Ishikawa (cell line): ENCODE measurements at regions not wholly inside any gene's neighbourhood (a gene's known extent, or its start where the extent isn't known, plus 50 kb on each side); places are given as distances from the start of the nearest gene placed in this dataset.

Experiments used
- CEBPB ChIP-seq: IDR thresholded peaks from 2 replicates; pipeline ENCODE4 v1.6.1; 2012
- CREB1 ChIP-seq: IDR thresholded peaks from 2 replicates; pipeline ENCODE4 v1.6.1; 2012; ENCODE audit warnings: low read depth
- EGR1 ChIP-seq: IDR thresholded peaks from 2 replicates; pipeline ENCODE4 v1.6.1; 2012
- EP300 ChIP-seq: IDR thresholded peaks from 2 replicates; pipeline ENCODE4 v1.6.1; 2012; ENCODE audit warnings: borderline replicate concordance
- FOXM1 ChIP-seq: IDR thresholded peaks from 2 replicates; pipeline ENCODE4 v1.6.1; 2012; ENCODE audit warnings: low read depth, borderline replicate concordance
- NFIC ChIP-seq: IDR thresholded peaks from 2 replicates; pipeline ENCODE4 v1.6.1; 2012
- RAD21 ChIP-seq: IDR thresholded peaks from 2 replicates; pipeline ENCODE4 v1.6.1; 2012; ENCODE audit warnings: low read depth
- TAF1 ChIP-seq: IDR thresholded peaks from 2 replicates; pipeline ENCODE4 v1.6.1; 2012; ENCODE audit warnings: low read depth, mild to moderate bottlenecking
- TCF12 ChIP-seq: IDR thresholded peaks from 2 replicates; pipeline ENCODE4 v1.6.1; 2012; ENCODE audit warnings: low read depth
- TEAD4 ChIP-seq: IDR thresholded peaks from 2 replicates; pipeline ENCODE4 v1.6.1; 2012
- YY1 ChIP-seq: IDR thresholded peaks from 2 replicates; pipeline ENCODE4 v1.6.1; 2012; ENCODE audit warnings: low read depth
- ZBTB7A ChIP-seq: IDR thresholded peaks from 2 replicates; pipeline ENCODE4 v1.6.1; 2012; ENCODE audit warnings: low read depth
- TF ChIP-seq, protein P1 (sequence below): IDR thresholded peaks from 2 replicates; pipeline ENCODE4 v1.6.1; 2012
- TF ChIP-seq, protein P2 (sequence below): IDR thresholded peaks from 2 replicates; pipeline ENCODE4 v1.6.1; 2012
- TF ChIP-seq, protein P3 (sequence below): IDR thresholded peaks from 2 replicates; pipeline ENCODE4 v1.6.1; 2012; ENCODE audit warnings: low read depth, mild to moderate bottlenecking

DNA sequence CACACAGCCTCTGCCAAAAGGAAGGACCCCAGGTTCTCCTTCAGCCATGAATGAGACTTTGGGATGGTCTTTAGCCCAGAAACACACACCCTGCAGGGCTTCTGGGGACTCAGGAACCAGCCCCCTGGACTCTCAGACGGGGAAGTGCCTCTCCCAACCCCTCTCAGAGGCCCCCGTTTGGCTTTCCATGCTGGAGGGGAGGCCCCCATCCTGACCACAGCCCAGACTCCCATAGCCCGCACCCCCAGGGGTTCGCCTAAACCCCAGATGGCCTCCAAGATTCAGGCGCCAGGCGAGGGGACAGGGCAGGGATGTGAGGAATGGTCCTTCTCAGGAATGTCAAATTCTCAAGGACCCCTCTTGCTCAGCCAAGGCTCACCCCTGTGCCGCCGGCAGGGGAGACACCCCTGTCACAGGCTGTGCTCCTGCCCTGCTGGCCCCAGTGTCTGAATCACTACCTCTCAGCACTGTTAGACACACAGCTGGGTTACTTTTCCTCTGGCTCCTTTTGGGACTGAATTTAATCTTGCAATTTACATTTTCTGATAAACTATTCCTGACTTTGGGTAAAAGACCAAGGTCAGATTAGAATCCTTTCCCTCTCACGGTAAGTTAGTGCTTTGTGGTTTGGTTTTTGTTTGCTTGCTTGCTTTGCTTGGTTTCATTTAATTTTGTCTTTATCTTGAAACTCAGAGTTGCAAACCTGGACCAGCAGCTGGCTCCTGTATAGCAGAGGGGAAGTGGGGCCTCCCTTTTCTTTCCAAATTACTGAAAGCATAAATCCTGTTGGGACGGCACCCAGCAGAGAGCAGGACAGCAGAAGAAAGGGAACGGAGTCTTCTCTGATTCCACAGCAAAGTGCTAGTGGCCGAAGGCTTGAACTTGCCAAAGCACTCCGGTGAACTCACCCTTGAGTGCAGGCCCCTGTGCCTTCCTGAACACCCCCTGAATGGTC, 198.9 kb upstream of the RAB6C start:
- no peak for TF ChIP-seq EGR1
- TF ChIP-seq, protein P1, sequence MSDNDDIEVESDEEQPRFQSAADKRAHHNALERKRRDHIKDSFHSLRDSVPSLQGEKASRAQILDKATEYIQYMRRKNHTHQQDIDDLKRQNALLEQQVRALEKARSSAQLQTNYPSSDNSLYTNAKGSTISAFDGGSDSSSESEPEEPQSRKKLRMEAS = no peak

DNA sequence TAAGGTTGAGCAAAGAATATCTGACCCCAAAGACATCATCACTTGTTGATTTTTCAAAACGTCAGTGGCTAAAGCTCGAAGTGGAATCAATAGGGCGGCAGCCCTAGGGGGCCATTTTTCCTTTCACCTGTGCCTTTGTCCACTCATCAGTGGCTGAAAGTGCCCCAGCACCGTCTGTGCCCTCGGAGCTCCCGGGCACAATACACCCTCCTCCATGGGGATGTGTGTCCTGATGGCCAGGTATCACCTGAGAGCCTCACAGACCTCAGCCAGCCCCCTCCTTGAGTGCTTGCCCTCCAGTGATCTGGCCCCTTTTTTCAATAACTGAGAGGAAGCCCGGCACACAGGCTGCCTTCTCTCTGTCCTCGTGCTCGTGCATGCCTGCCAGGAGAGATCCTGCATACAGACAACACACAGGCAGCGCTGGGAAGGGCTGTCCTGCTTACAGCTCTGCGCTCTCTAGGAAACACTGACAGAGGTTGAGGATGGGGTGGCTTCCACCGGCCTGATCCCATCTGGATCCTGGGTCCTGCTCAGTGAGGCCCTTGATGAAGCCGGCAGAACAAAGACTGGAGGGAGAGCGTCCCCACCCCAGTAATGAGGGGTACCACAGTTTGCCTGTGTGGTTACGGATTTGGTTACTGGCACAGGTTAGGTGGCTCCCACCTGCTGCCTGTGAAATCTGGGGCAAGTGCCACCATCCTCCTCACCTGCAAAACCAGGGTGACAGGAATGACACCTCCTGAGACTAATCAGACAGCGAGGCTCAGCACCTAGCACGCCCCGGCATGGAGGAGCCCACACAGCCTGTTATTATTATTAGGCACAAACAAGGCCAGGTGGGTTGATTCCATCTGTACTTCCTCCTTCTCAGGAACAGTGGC, 197.5 kb upstream of the RAB6C start:
- TF ChIP-seq, protein P2, sequence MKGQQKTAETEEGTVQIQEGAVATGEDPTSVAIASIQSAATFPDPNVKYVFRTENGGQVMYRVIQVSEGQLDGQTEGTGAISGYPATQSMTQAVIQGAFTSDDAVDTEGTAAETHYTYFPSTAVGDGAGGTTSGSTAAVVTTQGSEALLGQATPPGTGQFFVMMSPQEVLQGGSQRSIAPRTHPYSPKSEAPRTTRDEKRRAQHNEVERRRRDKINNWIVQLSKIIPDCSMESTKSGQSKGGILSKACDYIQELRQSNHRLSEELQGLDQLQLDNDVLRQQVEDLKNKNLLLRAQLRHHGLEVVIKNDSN = no peak
- TF ChIP-seq EP300 = no peak
- no peak for TF ChIP-seq ZBTB7A
- TF ChIP-seq TEAD4 = no peak
- no peak for TF ChIP-seq FOXM1
- no peak for TF ChIP-seq YY1
- TF ChIP-seq CEBPB = no peak
- TF ChIP-seq, protein P3, sequence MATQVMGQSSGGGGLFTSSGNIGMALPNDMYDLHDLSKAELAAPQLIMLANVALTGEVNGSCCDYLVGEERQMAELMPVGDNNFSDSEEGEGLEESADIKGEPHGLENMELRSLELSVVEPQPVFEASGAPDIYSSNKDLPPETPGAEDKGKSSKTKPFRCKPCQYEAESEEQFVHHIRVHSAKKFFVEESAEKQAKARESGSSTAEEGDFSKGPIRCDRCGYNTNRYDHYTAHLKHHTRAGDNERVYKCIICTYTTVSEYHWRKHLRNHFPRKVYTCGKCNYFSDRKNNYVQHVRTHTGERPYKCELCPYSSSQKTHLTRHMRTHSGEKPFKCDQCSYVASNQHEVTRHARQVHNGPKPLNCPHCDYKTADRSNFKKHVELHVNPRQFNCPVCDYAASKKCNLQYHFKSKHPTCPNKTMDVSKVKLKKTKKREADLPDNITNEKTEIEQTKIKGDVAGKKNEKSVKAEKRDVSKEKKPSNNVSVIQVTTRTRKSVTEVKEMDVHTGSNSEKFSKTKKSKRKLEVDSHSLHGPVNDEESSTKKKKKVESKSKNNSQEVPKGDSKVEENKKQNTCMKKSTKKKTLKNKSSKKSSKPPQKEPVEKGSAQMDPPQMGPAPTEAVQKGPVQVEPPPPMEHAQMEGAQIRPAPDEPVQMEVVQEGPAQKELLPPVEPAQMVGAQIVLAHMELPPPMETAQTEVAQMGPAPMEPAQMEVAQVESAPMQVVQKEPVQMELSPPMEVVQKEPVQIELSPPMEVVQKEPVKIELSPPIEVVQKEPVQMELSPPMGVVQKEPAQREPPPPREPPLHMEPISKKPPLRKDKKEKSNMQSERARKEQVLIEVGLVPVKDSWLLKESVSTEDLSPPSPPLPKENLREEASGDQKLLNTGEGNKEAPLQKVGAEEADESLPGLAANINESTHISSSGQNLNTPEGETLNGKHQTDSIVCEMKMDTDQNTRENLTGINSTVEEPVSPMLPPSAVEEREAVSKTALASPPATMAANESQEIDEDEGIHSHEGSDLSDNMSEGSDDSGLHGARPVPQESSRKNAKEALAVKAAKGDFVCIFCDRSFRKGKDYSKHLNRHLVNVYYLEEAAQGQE = no peak
- TF ChIP-seq, protein P1 = no peak
- TF ChIP-seq TCF12 = no peak
- no peak for TF ChIP-seq RAD21
- no peak for TF ChIP-seq CREB1
- no peak for TF ChIP-seq NFIC
- no peak for TF ChIP-seq EGR1
- TF ChIP-seq TAF1 = no peak

DNA sequence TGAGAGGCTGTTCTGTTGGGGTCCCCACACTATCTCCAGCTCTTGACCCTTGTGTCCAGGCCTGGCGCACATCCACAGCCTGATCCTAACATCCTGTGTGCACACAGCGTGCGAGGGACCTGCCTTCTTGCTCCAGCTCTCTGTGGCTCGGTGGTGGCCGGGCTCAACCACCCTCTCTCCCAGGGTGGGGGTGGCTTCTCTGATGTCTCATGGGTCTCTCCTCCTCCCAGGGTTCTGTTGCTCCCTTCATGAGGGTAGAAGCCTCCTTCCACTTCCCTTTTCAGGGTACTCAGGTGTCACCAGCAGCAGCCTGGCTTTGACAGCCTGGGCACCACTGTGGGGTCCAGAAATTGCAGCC, 196.9 kb upstream of the RAB6C start:
- TF ChIP-seq RAD21 (no peak), NFIC (no peak), CREB1 (no peak), FOXM1 (no peak), TEAD4 (no peak), EP300 (no peak), YY1 (no peak), EGR1 (no peak), TCF12 (no peak), CEBPB (no peak), TAF1 (no peak)
- TF ChIP-seq, protein P2 = no peak
- TF ChIP-seq, protein P3 = no peak
- TF ChIP-seq, protein P1 = no peak

DNA sequence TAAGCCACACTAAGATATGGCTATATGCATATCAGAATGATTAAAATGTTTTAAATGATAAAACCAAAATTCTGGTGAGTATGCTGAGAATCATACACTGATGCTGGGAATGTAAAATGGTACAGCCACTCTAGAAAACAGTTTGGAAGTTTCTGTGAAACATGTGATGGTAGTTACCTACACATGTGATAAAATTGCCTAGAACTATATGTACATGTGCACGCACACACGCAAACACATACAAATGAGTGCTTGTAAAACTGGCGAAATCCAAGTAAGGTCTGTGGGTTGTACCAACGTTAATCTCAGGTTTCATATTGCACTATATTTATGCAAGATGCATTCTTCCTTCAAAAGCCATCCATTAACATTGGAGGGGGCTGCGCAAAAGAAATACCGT, 195.0 kb upstream of the RAB6C start:
- TF ChIP-seq, protein P3 = no peak
- no peak for TF ChIP-seq TCF12
- no peak for TF ChIP-seq TEAD4
- TF ChIP-seq, protein P2 = no peak
- TF ChIP-seq RAD21 = no peak
- no peak for TF ChIP-seq CREB1
- no peak for TF ChIP-seq CEBPB
- no peak for TF ChIP-seq EP300
- no peak for TF ChIP-seq ZBTB7A
- TF ChIP-seq FOXM1 = no peak
- TF ChIP-seq EGR1 = no peak
- TF ChIP-seq TAF1 = no peak
- TF ChIP-seq, protein P1 = no peak
